ENCODE measurements at regions not wholly inside any gene's neighbourhood (a gene's known extent, or its start where the extent isn't known, plus 50 kb on each side); places are given as distances from the start of the nearest gene placed in this dataset.

GRCh38 chr13:67557118-67557517, 327.0 kb upstream of the PCDH9 start:
- no peak for TF ChIP-seq POLR2A (IDR thresholded peaks at IDR 0.05)
- no peak for TF ChIP-seq CTCF (IDR thresholded peaks at IDR 0.05)
- TF ChIP-seq EP300 (IDR thresholded peaks at IDR 0.05) = no peak

Measured in sigmoid colon (tissue), 4 donors.